ENCODE measurements at regions not wholly inside any gene's neighbourhood (a gene's known extent, or its start where the extent isn't known, plus 50 kb on each side); places are given as distances from the start of the nearest gene placed in this dataset.

DNA sequence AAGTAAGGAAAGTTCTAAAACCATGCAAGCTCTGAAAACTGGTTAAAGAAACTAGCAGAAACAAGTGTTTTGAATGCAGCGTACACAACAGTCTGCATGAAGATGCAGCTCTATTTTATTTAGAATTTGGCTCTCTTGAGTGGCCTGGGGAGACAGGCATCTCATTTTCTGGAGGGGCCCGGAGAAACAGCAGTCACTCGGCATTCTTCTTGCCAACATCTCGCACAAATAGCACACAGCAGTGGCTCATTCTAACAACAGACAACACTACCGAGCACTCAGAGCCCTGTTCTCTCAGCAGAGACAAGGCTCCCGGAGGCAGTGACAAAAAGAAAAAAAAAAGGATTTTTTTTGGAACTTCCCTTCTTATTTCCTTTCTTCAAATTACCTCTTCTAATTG is 108.5 kb upstream of the STMND1 start (continued):
- no peak for TF ChIP-seq MTA3 (IDR thresholded peaks at IDR 0.05; ENCODE audit: borderline replicate concordance)
- no peak for TF ChIP-seq ELF1 (tag; IDR thresholded peaks at IDR 0.05)
- TF ChIP-seq MYBL2 (IDR thresholded peaks at IDR 0.05; ENCODE audit: low read depth), result no peak
- no peak for TF ChIP-seq MYBL2 (CRISPR knock-in tag; IDR thresholded peaks at IDR 0.05; ENCODE audit: borderline replicate concordance)
- TF ChIP-seq BRCA1 (IDR thresholded peaks at IDR 0.05), result no peak
- TF ChIP-seq BRCA1 (CRISPR knock-in tag; IDR thresholded peaks at IDR 0.05), result no peak
- no peak for TF ChIP-seq RBM34 (IDR thresholded peaks at IDR 0.05; ENCODE audit: borderline replicate concordance, insufficient read depth, low read length)

GRCh38 chr6:16991981-16992629 is 109.7 kb upstream of the STMND1 start:
- no peak overlapping the region for H3K27ac ChIP-seq (ENCODE audit: extremely low read depth, low read depth, low read length)
- no peak for ATAC-seq
- 3% methylated on average over 3 of the region's 3 CpGs for WGBS (ENCODE audit: insufficient coverage, low coverage, missing lambda C conversion rate)
- no peaks in the 10 kb centered on the region for H3K79me2 ChIP-seq (ENCODE audit: control insufficient read depth, insufficient read depth, low read length)
- no TSS peak for BruUV-seq (replicated peaks)
- intact Hi-C loops (cut with micrococcal nuclease), result no loop called here
- H3K9ac ChIP-seq (ENCODE audit: insufficient read depth in 1 of 2, low read depth in 2 of 2, low read length in 2 of 2), result no peak overlapping the region
- POLR2A ChIA-PET, result no interaction called here
- in situ Hi-C loops (cut with MboI), result no loop called here
- no peak overlapping the region for H2AFZ ChIP-seq (ENCODE audit: low read depth, low read length)
- CTCF ChIA-PET (ENCODE audit: low intra/inter-chr PET ratio), result no interaction called here
- no peaks in the 10 kb centered on the region for H3K9me1 ChIP-seq (ENCODE audit: control insufficient read depth, insufficient read depth, low read length)
- DNase-seq (ENCODE audit: extremely low read depth in 1 of 4, low spot score in 3 of 4), result no peak
- no peaks in the 10 kb centered on the region for H4K20me1 ChIP-seq (replicated peaks; ENCODE audit: control insufficient read depth, insufficient read depth, low read length)
- no peaks in the 10 kb centered on the region for H3K4me1 ChIP-seq (replicated peaks in 1 of 2; ENCODE audit: control insufficient read depth in 2 of 2, insufficient read depth in 2 of 2, low read length in 2 of 2)
- FAIRE-seq, result no peak
- peaks cover 0 to 4% of the 10 kb centered on the region in 2 experiments; a peak in 1 of 5 replicates for H3K27me3 ChIP-seq (ENCODE audit: control insufficient read depth in 2 of 2, insufficient read depth in 2 of 2, low read length in 2 of 2)
- no peaks in the 10 kb centered on the region for H3K9me3 ChIP-seq (replicated peaks; ENCODE audit: control insufficient read depth, insufficient read depth, low read depth, low read length)
- H3K4me3 ChIP-seq, result no peak overlapping the region
- no peak overlapping the region for H3K4me2 ChIP-seq (ENCODE audit: insufficient read depth, low read length)
- no peaks in the 10 kb centered on the region for H3K36me3 ChIP-seq (ENCODE audit: control insufficient read depth, insufficient read depth, low read length)
- no peak for TF ChIP-seq KDM5B (IDR thresholded peaks at IDR 0.05; ENCODE audit: insufficient replicate concordance, low read depth, low read length)
- TF ChIP-seq GTF2B (IDR thresholded peaks at IDR 0.05; ENCODE audit: extremely low read depth, insufficient read length), result no peak
- TF ChIP-seq FOXA3 (CRISPR knock-in tag; conservative IDR thresholded peaks at IDR 0.05 in 1 of 2, IDR thresholded peaks at IDR 0.05 in 1 of 2), result no peak
- TF ChIP-seq ZNF318 (IDR thresholded peaks at IDR 0.05; ENCODE audit: borderline replicate concordance in 1 of 2, low read depth in 1 of 2), result no peak
- no peak for TF ChIP-seq EZH2 (IDR thresholded peaks at IDR 0.05; ENCODE audit: borderline replicate concordance, low read depth, low read length)

All from K562 (cell line).